HL-60 (cell line): ENCODE measurements at regions not wholly inside any gene's neighbourhood (a gene's known extent, or its start where the extent isn't known, plus 50 kb on each side); places are given as distances from the start of the nearest gene placed in this dataset.

Source experiments
- DNase-seq, 2 experiments: peaks; one replicate each; pipeline ENCODE4 v3.0.0-alpha.2; 2010 to 2020; ENCODE audit warnings: low read depth in 1 of 2, low spot score in 1 of 2
- H3K27ac ChIP-seq: fragments of 250-450 bp; sonication (Bioruptor Pico); replicated peaks from 2 replicates; pipeline ENCODE4 v1.5.1; 2020; ENCODE audit warnings: mild to moderate bottlenecking, moderate library complexity
- H3K27me3 ChIP-seq: fragments of 250-450 bp; sonication (Bioruptor Pico); 2 replicates; pipeline ENCODE4 v1.5.1; 2021; ENCODE audit warnings: mild to moderate bottlenecking, moderate library complexity; ENCODE audit not compliant: insufficient read depth, poor library complexity, severe bottlenecking
- H3K4me3 ChIP-seq: replicated peaks from 2 replicates; pipeline ENCODE4 v1.5.1; 2011; ENCODE audit warnings: mild to moderate bottlenecking, control low read depth, low read length; ENCODE audit not compliant: insufficient read depth
- GABPA ChIP-seq: IDR thresholded peaks from 2 replicates; pipeline ENCODE4 v1.6.1; 2012; ENCODE audit warnings: low read depth
- POLR2AphosphoS5 ChIP-seq: IDR thresholded peaks from 2 replicates; pipeline ENCODE4 v1.6.1; 2012; ENCODE audit warnings: low read depth
- REST ChIP-seq: IDR thresholded peaks from 2 replicates; pipeline ENCODE4 v1.6.1; 2012; ENCODE audit warnings: low read depth; ENCODE audit not compliant: insufficient replicate concordance
- SPI1 ChIP-seq: IDR thresholded peaks from 2 replicates; pipeline ENCODE4 v1.6.1; 2012; ENCODE audit warnings: low read depth, mild to moderate bottlenecking, borderline replicate concordance
- TF ChIP-seq, protein P1 (sequence below): IDR thresholded peaks from one replicate; pipeline ENCODE4 v1.5.1; 2011; ENCODE audit warnings: low read length, control low read depth, inconsistent platforms; ENCODE audit not compliant: insufficient read depth

- TF ChIP-seq, protein P1, sequence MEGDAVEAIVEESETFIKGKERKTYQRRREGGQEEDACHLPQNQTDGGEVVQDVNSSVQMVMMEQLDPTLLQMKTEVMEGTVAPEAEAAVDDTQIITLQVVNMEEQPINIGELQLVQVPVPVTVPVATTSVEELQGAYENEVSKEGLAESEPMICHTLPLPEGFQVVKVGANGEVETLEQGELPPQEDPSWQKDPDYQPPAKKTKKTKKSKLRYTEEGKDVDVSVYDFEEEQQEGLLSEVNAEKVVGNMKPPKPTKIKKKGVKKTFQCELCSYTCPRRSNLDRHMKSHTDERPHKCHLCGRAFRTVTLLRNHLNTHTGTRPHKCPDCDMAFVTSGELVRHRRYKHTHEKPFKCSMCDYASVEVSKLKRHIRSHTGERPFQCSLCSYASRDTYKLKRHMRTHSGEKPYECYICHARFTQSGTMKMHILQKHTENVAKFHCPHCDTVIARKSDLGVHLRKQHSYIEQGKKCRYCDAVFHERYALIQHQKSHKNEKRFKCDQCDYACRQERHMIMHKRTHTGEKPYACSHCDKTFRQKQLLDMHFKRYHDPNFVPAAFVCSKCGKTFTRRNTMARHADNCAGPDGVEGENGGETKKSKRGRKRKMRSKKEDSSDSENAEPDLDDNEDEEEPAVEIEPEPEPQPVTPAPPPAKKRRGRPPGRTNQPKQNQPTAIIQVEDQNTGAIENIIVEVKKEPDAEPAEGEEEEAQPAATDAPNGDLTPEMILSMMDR: no peak
- TF ChIP-seq REST: no peak
- TF ChIP-seq GABPA: no peak
- no peak for TF ChIP-seq SPI1
- no peak for TF ChIP-seq POLR2AphosphoS5
- Histone ChIP-seq H3K27ac (no peak overlapping the region), H3K4me3 (no peak overlapping the region), H3K27me3 (peaks cover 5% of the 10 kb centered on the region)
- DNase-seq: no peak
These were observed 81.5 kb upstream of the CLDN5 start for GRCh38 chr22:19605508-19606331.

GRCh38 chr22:19606332-19607191, 82.4 kb upstream of the CLDN5 start:
- H3K27ac ChIP-seq: no peak overlapping the region
- H3K4me3 ChIP-seq: no peak overlapping the region
- H3K27me3 ChIP-seq: peaks cover 5% of the 10 kb centered on the region
- TF ChIP-seq SPI1: no peak
- no peak for TF ChIP-seq POLR2AphosphoS5
- TF ChIP-seq, protein P1: no peak
- no peak for TF ChIP-seq GABPA
- no peak for TF ChIP-seq REST
- no peak for DNase-seq

GRCh38 chr22:19607192-19608002, 83.2 kb upstream of the CLDN5 start:
- H3K4me3 ChIP-seq: no peak overlapping the region
- no peak for TF ChIP-seq POLR2AphosphoS5
- TF ChIP-seq REST: no peak
- TF ChIP-seq, protein P1: no peak
- no peak for TF ChIP-seq GABPA
- no peak for TF ChIP-seq SPI1
- peaks cover 5% of the 10 kb centered on the region for H3K27me3 ChIP-seq
- DNase-seq: no peak
- H3K27ac ChIP-seq: no peak overlapping the region
